Cardiac fibroblast (primary cell): ENCODE measurements at regions not wholly inside any gene's neighbourhood (a gene's known extent, or its start where the extent isn't known, plus 50 kb on each side); places are given as distances from the start of the nearest gene placed in this dataset.

Source experiments
- DNase-seq, 2 donors: peaks; one replicate each; pipeline versions ENCODE4 v3.0.0 to v3.0.0-alpha.2; 2010; ENCODE audit warnings: low read depth in 2 of 2
- H3K4me3 ChIP-seq, 2 donors: replicated peaks in 1 of 2; 1 replicate in 1 of 2; 2 replicates in 1 of 2; pipeline ENCODE4 v1.5.1; 2011; ENCODE audit warnings: low read depth in 2 of 2, low read length in 2 of 2, mild to moderate bottlenecking in 2 of 2, moderate library complexity in 1 of 2
- TF ChIP-seq, protein P1 (sequence below): IDR thresholded peaks from one replicate; pipeline ENCODE4 v1.5.1; 2011; ENCODE audit warnings: low read depth, mild to moderate bottlenecking, low read length, inconsistent platforms

DNA sequence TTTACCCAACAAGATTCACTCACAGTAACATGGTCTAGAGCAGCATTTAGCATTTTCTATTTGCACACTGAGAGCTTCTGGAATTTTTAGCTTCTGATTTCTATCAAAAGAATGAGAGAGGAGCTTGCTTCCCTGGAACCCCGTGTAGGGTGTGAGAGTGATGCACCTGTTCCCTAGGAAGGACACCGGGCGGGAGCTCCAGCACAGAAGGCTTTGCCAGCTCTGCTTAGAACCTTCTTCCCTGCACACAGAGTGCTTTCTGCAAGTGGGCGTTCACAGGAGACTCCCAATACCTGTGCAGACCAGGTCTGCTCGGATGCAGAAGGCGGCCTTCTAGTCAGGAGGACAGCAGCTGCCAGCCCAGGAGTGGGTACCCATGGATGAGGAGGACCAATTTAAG, 217.3 kb downstream of the TBXT start:
- TF ChIP-seq, protein P1, sequence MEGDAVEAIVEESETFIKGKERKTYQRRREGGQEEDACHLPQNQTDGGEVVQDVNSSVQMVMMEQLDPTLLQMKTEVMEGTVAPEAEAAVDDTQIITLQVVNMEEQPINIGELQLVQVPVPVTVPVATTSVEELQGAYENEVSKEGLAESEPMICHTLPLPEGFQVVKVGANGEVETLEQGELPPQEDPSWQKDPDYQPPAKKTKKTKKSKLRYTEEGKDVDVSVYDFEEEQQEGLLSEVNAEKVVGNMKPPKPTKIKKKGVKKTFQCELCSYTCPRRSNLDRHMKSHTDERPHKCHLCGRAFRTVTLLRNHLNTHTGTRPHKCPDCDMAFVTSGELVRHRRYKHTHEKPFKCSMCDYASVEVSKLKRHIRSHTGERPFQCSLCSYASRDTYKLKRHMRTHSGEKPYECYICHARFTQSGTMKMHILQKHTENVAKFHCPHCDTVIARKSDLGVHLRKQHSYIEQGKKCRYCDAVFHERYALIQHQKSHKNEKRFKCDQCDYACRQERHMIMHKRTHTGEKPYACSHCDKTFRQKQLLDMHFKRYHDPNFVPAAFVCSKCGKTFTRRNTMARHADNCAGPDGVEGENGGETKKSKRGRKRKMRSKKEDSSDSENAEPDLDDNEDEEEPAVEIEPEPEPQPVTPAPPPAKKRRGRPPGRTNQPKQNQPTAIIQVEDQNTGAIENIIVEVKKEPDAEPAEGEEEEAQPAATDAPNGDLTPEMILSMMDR = no peak
- no peak overlapping the region for H3K4me3 ChIP-seq
- DNase-seq = no peak

DNA sequence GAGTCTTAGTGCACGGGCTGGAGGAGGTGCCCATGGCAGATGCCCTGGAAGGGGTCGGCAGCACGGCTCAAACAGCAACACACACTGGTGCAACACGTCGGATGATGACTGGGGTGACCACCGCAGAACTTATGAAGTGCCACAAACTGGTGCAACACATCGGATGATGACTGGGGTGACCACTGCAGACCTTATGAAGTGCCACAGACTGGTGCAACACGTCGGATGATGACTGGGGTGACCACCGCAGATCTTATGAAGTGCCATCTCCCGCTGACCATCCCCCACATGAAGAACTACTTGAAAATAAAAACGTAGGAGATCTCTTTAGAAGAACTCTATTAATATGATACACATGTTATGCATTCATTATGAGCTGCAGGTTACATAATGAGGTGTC, 218.3 kb downstream of the TBXT start:
- H3K4me3 ChIP-seq = no peak overlapping the region
- TF ChIP-seq, protein P1 = no peak
- no peak for DNase-seq

DNA sequence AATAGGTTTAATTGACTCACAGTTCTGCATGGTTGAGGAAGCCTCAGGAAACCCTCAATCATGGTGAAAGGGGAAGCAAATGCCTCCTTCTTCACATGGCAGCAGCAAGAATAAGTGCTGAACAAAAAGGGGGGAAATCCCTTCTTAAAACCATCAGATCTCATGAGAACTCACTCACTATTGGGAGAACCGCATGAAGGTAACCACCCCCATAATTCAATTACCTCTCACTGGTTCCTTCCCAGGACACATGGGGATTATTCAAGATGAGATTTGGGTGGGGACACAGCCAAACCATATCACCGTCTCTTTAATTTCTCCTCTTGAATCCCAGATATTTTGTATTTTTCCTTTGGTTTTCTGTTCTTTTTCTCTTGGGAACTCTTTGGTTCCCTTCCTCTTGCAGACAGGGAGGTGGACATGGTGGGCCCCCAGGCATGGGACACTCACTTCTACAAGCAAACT, 223.6 kb downstream of the TBXT start:
- no peak overlapping the region for H3K4me3 ChIP-seq
- TF ChIP-seq, protein P1 = no peak

DNA sequence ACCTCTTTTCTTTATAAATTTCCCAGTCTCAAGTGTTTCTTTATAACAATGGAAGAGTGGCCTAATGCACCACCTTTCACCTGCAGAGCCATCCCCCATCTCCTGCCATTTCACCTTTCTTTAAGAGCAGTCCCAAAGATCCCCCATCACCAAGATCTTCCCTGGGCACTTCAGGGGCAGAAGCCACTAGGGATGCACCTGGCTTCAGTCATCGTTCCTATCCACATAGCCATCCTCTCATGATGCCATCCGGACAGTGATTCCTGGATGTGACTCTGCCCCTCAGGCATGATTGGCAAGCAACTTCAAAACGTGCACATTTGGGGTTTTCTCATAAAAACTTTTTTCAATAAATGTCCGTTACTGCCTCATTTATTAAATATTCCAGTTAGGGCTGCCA, 225.9 kb downstream of the TBXT start:
- TF ChIP-seq, protein P1 = no peak
- no peak overlapping the region for H3K4me3 ChIP-seq
- no peak for DNase-seq

More for the DNA sequence above, 223.6 kb downstream of the TBXT start:
- DNase-seq = no peak

DNA sequence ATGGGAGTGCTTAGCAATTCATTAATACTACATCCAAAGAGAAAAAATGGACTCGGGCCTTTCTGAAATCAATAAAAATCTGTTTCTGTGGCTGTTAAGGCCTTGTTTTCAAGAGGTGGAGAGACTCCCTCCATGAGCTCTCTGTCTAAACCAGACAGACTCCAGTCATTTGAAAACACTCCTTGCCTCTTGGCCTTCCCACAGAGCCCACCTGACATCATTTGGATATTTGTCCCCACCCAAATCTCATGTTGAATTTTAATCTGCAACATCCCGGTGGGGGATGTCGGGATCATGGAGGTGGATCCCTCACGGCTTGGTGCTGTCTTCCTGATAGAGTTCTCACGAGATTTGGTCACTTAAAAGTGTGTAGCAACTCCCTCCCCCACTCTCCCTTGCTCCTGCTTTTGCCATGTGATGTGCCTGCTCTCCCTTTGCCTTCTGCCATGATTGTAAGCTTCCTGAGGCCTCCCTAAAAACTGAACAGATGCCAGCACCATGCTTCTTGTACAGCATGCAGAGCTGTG, 226.3 kb downstream of the TBXT start:
- DNase-seq = no peak
- TF ChIP-seq, protein P1 = no peak

DNA sequence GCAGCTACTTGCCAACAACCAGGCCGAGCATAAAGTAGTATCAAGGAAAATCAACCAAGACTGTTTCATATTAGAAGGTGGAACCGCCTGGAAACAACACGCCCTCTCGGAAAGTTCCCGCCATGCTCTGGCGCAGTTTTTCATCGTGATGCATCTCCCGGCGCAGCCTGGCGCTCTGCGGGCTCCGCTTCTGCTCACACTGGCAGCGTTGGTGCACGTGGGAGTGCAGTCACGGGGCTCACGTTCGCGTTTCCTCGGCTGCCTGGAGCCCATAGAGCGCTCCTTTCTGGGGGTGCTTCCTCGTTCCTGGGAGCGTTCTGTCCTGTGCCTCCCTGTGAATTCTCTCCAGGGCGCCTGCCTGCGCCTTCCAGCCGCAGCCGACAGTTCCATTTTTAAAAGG, 227.3 kb downstream of the TBXT start:
- no peak overlapping the region for H3K4me3 ChIP-seq
- TF ChIP-seq, protein P1 = no peak
- DNase-seq = no peak

More for the DNA sequence above, 226.3 kb downstream of the TBXT start:
- no peak overlapping the region for H3K4me3 ChIP-seq
